SK-N-SH treated with all-trans-retinoic acid at 6 μM for 48 hours (cell line): ENCODE measurements at regions not wholly inside any gene's neighbourhood (a gene's known extent, or its start where the extent isn't known, plus 50 kb on each side); places are given as distances from the start of the nearest gene placed in this dataset.
"Not testable (repeated sequence)": the region's sequence is repeated elsewhere in the genome, so short reads cannot be mapped to it uniquely, and the experiment has no call there.

ENCODE experiments used
- ESRRG ChIP-seq: fragments of 250-450 bp; sonication (Bioruptor Pico); IDR thresholded peaks from 2 replicates; pipeline ENCODE4 v1.6.1; 2021; ENCODE audit warnings: mild to moderate bottlenecking
- SNAI2 ChIP-seq: fragments of 250-450 bp; sonication (Bioruptor Pico); IDR thresholded peaks from 2 replicates; pipeline ENCODE4 v1.5.0; 2020; ENCODE audit warnings: mild to moderate bottlenecking, moderate library complexity

GRCh38 chr9:61857709-61858351 is 668.0 kb downstream of the SPATA31A7 start:
- TF ChIP-seq SNAI2, ESRRG (CRISPR knock-in tag): not testable (repeated sequence)
